HG03378 (cell line): ENCODE measurements at regions not wholly inside any gene's neighbourhood (a gene's known extent, or its start where the extent isn't known, plus 50 kb on each side); places are given as distances from the start of the nearest gene placed in this dataset.
"Not testable (repeated sequence)": the region's sequence is repeated elsewhere in the genome, so short reads cannot be mapped to it uniquely, and the experiment has no call there.

ENCODE experiments used
- ATAC-seq: cut with Tn5 transposase; IDR thresholded peaks from one replicate; pipeline ENCODE4 v1.9.1; 2021; ENCODE audit warnings: mild to moderate bottlenecking, moderate library complexity; ENCODE audit not compliant: unreplicated experiment

DNA sequence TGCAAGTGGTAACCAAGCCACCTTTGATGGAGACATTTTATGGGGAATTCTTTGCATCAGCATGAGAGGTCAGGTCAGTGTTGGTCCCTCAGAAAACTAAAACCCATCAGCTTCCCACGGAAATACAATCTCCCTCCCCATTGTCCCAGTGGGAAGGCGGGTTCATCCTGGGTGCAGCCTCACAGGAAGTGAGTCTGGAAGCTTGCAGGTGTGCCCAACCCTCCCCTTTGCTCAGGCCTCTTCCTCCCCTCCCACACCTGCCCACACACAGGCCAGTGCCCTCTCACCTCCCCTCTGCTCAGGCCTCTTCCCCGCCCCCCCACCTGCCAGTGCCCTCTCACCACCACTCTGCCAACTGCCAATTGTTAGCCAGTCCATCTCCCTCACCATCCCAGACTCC is 166.8 kb upstream of the RAB6C start:
- ATAC-seq: no peak

DNA sequence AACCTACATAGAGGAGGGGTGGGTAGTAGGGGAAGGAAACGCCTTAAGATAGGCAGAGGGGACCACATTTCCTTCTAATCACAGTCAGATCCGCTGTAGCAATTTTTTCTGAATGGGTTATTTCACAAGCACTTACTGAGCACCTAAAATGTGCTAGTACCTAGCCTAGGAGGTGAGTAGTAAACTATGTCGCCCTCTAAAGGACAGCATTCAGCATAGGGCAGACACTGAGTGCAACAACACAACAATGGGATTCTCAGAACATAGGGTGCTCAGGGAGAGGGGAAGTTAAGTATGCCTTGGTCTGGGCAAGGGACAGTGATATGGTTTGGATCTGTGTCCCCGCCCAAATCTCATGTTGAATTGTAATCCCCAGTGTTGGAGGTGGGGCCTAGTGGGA is 166.1 kb upstream of the RAB6C start:
- ATAC-seq: no peak

DNA sequence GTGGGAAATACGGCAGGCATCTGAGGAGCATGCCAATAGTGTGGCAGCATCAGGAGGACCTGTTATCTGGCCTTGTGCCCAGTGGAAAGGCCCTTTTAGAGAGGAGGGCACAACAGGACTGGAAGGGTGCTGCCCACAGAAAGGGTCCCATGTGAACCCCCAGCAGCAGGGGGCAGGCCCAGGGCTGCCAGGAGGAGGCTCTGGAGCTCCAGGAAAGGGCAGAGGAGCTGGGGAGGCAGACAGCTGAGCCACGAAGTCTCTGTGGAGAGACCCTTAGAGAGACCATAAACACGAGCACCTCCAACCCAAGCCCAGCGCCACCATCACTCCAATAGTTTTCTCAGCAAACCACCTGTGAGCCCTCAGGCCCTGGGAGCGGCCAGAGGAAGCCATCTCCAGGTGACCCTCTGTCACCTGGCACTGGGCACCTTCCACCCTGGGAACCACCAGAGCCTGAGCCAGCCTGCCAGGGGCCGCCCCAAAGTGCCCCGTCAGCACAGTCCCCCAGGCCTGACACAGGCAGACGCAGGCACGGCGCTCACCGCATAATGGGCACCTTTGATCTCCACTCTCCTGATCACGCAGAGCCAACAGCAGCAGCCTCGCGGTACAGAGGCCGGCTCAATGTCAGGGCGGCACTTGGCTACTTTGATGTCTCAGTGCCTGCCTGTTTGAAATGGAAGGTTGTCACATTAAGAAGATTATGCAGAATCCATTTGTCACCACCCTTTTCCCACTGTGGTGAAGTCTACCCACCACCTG is 162.5 kb upstream of the RAB6C start:
- ATAC-seq: no peak

DNA sequence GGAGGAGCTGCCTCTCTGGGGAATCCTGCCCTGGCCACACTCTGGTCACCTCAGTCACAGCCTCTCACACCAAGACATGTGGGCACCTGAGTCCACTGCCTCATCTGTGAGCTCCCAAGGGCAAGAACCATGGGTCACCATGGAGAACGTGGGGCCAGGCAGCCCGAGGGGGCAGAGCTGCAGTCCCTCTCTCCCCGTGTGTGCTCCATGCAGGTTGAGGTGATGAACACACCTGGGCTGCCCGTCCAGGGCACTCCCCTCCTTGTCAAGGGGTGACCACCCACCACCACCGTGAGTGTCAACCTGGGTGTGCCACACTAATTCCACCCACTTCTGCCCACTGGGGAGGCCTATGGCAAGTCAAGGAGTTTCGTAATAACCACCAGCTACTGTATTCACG is 159.6 kb upstream of the RAB6C start:
- no peak for ATAC-seq

DNA sequence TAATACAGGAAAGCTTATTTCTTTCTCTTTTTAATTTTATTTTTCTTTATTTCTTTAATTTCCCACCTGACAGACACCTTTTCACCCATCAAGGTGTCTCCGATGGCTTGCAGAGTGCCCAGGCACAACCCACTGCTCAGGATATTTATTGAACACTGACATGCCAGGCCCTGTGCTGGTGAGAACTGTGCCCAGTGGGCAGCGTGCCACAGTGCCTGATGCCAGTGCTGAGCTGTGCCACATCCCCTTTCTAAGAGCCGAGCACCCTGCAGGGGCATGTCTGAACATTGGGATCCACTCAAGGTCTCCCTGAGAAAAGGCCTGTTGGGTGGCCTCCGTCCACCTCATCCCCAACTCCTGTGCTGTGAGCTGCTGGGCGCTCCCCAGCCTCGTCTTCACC is 158.6 kb upstream of the RAB6C start:
- no peak for ATAC-seq

GRCh38 chr2:129821445-129821844 is 158.0 kb upstream of the RAB6C start:
- no peak for ATAC-seq

- no peak for ATAC-seq
These were observed 156.4 kb upstream of the RAB6C start for GRCh38 chr2:129823044-129823443.

DNA sequence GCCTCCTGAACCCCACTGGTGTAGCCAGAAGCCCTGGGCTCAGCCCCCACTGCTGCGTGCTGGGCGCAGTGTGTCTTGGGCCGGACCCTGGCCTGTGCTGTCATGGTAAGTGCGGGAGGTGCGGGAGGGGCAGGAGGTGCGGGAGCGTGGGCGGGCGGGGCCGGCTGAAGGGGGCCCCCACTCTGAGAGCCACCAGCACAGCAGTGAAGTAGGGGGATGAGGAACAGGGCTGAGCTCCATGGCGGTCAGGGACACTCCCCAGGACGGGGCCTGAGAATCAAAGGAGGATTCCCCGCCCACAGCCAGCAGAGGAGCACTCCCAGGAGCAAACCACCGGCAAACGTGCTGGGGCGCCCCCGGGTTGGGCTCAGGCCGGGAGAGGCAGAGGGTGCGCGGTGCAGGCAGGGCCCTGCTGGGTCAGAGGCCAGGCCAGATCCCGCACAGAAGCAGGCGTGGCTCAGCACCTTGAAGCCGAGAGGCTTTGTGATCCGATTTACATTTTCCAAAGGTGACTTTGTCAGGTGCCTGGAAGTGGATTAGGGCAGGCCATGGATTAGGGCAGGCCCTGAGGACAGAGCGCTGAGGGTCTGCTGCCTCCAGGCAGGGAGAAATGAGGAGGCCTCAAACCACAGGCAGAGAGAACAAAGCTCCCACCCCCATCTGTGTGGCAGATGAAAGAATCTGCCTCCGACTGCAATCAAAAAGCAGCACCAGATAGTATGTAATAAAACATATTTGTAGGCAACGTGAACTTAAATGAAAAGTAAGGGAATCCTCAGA is 152.0 kb upstream of the RAB6C start:
- no peak for ATAC-seq

DNA sequence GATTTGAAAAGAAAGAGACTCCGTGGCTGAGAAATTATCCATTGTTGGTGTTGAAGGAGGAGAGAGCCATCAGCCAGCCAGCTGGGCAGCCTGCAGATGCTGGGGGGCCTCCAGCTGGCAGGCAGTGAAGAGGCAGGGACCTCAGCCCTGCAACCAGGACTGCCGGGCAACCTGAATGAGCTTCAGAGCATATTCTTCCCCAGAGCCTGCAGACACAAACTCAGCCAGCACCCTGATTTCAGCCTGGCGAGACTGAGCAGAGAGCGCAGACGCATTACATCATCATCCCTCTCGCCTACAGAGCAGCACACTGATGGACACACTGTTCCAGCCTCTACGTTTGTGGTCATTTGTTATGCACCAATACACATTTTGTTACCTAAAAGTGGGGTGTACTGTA is 150.7 kb upstream of the RAB6C start:
- ATAC-seq: no peak

DNA sequence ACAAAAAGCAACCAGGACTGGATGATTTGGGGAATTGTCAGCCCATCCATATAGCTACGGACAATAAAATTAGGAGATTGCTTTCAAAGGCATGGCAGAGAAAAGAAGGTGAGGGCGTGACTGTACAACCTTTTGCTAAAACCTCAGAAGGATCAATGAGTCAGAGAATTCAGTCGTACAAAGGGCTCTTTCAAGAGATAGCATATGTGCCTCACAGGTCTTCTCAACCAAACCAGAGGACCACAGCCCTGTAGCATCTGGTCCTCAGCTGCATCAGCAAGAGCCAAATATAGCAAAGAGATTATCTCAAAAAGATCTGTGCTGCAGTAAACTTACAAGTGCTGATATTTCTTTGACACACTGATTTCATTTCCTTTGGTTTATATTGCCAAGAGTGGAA is 149.9 kb upstream of the RAB6C start:
- no peak for ATAC-seq

DNA sequence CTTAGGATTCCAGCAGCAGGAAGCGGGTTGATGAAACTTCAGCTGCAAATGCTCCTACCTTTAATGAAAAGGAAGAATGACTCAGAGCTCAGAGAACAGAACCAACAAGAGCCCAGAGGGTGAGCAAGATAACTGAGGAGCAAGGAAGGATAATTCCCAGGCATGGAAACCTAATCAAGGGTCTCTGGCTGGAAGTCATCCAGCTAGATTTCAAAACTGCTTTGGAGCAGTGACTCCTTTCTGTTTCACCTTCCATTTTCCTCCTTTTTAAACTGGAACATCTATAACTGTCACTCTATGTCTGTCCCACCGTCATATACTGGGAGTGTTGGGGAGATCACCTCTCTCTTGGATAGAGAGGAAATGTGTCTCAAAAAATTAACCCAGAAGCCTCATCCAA is 148.4 kb upstream of the RAB6C start:
- ATAC-seq: no peak

- not testable (repeated sequence) for ATAC-seq
These were observed 146.0 kb upstream of the RAB6C start for GRCh38 chr2:129833465-129833864.

DNA sequence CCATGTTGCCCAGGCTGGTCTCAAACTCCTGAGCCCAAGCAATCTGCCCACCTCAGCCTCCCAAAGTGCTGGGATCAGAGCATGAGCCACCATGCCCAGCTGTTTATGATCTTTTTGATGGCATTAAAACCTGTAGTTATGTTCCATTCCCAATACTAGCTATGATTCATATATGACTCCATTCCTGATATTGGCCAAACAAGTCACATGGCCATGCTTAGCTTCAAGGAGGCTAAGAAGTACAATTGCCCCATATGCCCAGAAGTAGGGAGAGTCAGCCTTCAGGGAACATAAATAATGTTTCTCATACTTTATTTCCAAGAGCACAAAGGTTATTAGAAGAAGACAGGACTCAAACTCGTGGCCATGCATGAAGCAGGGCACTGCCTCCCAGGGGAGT is 132.4 kb upstream of the RAB6C start:
- ATAC-seq: no peak

GRCh38 chr2:129849559-129850160 is 129.8 kb upstream of the RAB6C start:
- ATAC-seq: peak; percentile 94

DNA sequence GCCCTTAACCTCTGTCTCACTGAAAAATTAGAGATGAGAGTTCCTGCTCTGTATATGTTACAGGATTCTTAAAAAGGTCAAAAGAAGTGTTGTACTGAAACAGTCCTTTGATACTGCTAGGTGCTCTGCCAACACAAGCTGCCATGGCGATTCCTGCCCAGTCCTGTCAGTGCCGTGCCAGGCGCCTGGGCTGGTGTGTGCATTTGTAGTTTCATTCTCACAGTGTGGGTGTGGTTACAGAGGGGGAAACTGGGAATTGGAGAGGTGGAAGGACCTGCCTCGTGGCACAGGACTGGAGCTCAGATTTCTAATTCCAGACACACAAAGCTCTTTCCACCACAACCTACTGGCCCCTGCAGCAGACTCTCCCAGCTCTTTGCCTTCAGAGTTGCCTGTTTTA is 122.3 kb upstream of the RAB6C start:
- ATAC-seq: no peak

GRCh38 chr2:129859175-129859574 is 120.3 kb upstream of the RAB6C start:
- no peak for ATAC-seq

- ATAC-seq: no peak
These were observed 119.4 kb upstream of the RAB6C start for GRCh38 chr2:129860088-129860487.

- ATAC-seq: no peak
These were observed 117.7 kb upstream of the RAB6C start for GRCh38 chr2:129861666-129862288.

DNA sequence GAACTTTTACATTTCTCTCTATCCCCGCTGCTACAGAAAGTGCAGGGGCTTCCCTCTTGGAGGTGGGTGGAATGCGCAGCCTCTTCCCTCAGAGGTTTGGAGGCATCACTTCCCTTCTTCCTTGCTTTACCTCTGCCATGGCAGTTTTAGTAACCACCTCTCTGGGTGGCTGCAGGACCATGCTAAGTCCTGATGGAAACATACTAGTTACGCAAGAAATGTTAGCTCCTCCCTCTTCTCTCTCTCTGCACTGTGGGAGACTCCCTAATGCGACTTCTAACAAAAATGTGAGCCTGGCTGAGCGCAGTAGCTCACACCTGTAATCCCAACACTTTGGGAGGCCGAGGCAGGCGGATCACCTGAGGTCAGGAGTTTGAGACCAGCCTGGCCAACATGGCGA is 116.8 kb upstream of the RAB6C start:
- ATAC-seq: no peak

DNA sequence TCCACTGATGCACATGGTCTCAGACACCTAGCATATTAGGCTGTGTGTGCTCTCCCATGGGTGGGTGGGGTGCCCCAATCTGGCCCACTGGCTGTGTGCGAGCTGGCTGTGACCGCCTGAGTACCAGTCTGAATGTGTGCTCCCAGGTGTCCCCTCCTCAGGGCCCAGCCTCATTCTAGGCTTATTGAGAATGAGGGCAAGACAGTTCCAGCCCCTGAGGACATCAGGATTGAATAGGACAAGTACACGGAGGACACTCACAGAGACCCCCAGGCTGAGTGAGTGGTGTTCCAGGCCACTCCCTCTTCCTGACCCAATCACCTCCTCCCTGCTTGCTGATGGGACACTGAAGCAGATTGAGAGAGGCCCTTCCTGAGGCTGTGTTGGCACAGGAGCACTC is 116.1 kb upstream of the RAB6C start:
- ATAC-seq: no peak

DNA sequence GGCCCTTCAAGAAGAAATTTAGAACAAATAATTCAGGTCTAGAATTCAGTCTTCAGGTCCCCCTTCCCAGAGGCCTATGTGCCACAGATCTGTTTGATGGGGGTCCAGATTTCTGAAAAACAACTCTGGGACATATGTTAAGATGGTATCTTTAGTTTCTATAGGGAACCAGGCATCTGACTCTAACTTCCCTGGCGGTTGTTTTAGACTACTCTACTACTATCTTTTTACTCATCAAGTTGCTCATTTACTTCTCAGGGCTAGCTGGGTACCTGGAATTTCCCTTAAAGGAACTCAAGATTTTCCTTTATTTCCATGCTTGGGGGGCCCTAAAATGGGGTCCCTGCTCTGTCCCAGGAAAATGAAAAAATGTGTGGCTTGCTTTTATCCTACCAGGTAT is 114.7 kb upstream of the RAB6C start:
- ATAC-seq: no peak

DNA sequence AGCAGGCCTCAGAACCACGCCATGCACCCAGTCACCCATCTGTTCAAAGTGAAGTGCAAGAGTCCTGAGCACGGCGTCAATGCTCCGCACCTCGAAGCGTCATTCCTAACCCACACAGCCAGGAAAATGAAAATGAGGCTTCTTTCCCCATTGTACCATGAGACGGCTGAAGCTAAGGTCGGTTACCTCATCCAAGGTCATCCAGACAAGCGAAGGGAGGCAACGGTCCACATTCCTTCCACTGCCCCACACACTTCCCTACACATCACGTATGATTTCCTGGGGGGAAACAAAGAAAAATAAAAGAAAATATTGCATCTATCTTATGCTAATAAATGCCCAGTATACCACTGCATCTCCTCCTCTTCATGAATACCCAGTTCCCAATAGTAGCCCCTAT is 113.5 kb upstream of the RAB6C start:
- no peak for ATAC-seq
